ENCODE measurements at regions not wholly inside any gene's neighbourhood (a gene's known extent, or its start where the extent isn't known, plus 50 kb on each side); places are given as distances from the start of the nearest gene placed in this dataset.

DNA sequence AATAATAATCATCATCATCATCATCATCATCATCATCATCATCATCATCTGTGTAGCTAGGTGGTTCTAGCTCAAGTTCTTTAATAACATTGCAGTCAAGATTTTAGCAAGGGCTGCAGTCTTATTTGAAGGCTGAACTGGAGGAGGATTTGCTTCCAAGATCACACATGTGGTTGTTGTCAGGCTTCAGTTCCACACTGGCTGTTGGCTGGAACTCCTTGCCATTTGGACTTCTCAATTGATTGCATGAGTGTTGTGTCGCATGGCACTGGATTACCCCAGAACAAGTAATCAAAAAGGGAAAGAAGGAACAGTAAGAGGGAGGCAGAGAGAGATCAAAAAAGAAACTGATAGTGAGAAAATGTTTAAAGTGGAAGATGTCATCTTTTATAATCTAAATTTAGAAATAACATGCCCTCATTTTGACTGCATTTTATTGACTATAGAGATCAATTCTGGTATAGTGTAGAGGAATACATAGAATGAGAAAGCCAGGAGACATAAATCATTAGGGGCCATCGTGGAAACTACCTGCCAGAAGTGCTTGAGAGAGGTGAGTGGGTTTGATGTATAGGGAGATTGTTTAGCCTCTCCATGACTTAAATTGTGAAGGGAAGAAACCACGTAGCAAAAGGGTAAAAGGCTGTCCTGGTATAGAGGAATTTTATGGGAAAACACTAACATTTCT is 346.6 kb upstream of the RBMS3 start:
- TF ChIP-seq POLR2A (IDR thresholded peaks at IDR 0.05): no peak
- TF ChIP-seq, protein P1, sequence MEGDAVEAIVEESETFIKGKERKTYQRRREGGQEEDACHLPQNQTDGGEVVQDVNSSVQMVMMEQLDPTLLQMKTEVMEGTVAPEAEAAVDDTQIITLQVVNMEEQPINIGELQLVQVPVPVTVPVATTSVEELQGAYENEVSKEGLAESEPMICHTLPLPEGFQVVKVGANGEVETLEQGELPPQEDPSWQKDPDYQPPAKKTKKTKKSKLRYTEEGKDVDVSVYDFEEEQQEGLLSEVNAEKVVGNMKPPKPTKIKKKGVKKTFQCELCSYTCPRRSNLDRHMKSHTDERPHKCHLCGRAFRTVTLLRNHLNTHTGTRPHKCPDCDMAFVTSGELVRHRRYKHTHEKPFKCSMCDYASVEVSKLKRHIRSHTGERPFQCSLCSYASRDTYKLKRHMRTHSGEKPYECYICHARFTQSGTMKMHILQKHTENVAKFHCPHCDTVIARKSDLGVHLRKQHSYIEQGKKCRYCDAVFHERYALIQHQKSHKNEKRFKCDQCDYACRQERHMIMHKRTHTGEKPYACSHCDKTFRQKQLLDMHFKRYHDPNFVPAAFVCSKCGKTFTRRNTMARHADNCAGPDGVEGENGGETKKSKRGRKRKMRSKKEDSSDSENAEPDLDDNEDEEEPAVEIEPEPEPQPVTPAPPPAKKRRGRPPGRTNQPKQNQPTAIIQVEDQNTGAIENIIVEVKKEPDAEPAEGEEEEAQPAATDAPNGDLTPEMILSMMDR (IDR thresholded peaks at IDR 0.05): no peak
